CD4-positive, alpha-beta T cell treated with Interleukin-17A for 1 hour (primary cell): ENCODE measurements at regions not wholly inside any gene's neighbourhood (a gene's known extent, or its start where the extent isn't known, plus 50 kb on each side); places are given as distances from the start of the nearest gene placed in this dataset.
"Not testable (repeated sequence)": the region's sequence is repeated elsewhere in the genome, so short reads cannot be mapped to it uniquely, and the experiment has no call there.

Experiments
- DNase-seq: peaks from one replicate; pipeline ENCODE4 v3.0.0-alpha.2; 2020

DNA sequence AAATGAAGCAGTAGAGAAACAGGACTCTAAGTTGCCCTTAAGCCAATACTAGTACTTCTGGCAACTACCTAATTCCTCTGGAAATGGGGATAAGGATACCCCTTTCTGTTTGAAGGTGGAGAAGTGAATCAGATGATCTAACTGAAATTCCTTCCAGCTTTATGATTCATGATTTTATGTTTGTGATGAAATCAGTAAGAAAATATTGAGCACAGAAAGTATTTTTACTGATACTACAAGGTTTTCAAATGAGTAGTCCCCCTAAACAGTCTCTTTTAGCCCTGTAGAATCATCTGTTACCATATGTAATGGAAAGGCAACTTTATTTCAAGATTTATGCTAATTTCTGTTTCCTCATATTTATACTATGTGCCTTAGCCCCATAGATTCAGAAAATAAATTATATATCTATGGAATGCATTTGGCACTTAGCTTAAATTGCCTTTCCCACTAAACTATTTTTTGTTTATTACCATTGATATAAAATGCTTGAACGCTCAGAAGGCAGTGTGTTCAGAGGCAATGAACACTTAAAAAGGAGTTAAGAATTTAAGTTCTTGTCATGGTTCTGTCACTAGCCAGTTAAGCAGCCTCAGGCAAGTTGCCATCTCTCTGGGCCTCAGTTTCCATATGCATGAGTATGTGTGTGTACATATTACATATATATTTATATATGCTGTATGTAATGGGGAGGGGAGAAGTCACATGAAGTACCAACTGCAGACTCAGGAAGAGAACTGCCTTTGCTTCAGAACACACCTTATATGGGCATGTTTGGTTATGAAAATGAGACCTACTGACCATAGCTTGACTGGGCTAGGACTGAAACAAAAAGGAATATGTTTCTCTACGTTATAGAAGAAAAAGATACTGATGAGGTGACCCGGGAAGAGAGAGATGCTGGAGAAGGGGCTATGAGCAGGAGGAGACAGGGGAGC, 97.7 kb downstream of the CDC42EP3 start:
- DNase-seq: no peak

DNA sequence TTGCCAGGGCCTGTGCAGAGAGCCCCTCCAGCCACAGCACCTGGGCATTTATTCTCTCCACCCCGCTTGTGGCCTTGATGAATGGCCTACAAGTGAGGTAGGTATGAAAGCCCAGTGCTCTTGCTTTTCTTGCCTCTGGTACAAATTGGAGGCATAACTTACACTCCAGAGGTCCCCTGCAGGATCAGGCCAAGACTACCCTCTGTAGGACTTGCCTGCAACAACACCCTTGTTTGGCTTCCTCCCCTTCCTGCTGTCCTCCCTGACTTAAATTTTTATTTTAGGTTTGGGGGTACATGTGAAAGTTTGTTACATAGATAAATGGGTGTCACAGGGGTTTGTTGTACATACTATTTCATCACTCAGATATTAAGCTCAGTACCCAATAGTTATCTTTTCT, 95.7 kb downstream of the CDC42EP3 start:
- no peak for DNase-seq

DNA sequence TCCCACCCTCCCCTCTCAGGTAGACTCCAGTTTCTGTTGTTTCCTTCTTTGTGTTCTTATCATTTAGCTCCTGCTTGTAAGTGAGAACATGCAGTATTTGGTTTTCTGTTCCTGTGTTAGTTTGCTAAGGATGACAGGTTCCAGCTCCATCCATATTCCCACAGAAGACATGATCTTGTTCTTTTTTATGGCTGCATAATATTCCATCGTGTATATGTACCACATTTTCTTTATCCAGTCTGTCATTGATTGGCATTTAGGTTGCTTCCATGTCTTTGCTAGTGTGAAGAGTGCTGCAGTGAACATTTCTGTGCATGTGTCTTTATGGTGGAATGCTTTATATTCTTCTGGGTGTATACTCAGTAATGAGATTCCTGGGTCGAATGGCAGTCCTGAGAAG, 95.2 kb downstream of the CDC42EP3 start:
- DNase-seq: not testable (repeated sequence)

DNA sequence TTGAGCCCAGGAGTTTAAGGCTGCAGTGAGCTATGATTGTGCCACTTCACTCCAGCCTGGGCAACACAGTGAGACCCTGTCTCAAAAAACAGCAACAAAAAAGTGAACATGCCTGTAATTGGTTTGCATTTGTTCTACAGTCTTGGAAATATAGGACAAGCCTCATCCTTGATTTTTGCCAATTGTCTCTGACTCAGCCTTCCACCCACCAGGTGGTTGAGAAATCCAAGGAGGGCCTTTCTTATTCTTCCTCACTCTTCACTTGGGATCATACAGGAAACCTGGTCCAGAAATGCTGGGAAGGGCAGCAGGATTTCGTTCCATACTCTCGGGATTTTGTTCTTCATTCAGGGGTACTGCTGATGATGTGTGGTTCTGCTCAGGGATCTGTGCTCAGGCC, 94.6 kb downstream of the CDC42EP3 start:
- no peak for DNase-seq

DNA sequence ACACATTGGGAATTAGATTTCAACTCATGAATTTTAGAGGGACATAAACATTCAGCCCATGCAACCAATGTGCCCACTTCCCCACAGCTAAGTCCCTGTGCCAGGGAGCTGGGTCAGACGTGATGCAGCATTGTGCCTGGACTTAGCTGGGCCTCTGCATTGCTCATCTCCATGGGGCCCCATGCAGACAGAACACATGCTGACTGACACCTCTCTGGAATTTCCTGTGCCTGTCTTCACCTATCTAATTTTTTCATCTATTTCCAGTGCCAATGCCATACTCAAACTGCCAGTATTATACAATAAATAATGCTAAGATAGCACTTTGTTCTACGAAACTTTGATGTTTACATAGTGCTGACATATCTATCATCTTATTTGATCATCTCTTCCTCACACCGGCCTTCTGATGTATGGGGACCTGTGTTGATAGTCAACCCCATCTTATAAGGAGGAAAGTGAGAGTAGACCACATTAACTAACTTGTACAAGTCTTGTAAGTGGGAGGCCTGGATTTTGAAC, 92.2 kb downstream of the CDC42EP3 start:
- DNase-seq: no peak

DNA sequence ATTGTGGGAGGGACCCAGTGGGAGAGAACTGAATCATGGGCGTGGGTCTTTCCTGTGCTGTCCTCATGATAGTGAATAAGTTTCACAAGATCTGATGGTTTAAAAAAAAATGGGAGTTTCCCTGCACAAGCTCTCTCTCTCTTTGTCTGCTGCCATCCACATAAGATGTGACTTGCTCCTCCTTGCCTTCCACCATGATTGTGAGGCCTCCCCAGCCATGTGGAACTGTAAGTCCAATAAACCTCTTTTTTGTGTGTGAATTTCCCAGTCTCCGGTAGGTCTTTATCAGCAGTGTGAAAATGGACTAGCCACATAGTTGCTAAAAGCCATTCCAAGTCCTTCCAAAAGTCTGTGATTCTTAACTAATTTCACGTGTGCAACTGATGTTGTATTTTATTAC, 91.5 kb downstream of the CDC42EP3 start:
- DNase-seq: not testable (repeated sequence)

DNA sequence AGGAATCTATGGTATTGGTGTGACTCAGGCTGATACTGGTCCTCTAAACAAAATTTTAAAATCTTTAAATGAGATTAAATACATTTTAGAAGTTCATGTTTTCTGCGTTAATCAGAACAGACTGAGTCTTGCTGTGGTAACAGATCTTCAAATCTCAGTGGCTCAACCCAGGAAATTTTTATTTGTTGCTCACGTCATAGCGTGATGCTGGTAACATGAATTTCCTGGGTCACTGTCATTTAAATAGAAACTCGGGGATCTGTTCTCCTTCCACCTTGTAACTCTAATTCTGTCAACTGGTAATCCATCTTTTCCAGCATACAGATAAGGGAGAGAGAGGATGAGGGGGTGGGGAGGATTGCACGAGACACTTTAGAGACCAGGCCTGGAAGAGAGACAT, 90.0 kb downstream of the CDC42EP3 start:
- DNase-seq: no peak

DNA sequence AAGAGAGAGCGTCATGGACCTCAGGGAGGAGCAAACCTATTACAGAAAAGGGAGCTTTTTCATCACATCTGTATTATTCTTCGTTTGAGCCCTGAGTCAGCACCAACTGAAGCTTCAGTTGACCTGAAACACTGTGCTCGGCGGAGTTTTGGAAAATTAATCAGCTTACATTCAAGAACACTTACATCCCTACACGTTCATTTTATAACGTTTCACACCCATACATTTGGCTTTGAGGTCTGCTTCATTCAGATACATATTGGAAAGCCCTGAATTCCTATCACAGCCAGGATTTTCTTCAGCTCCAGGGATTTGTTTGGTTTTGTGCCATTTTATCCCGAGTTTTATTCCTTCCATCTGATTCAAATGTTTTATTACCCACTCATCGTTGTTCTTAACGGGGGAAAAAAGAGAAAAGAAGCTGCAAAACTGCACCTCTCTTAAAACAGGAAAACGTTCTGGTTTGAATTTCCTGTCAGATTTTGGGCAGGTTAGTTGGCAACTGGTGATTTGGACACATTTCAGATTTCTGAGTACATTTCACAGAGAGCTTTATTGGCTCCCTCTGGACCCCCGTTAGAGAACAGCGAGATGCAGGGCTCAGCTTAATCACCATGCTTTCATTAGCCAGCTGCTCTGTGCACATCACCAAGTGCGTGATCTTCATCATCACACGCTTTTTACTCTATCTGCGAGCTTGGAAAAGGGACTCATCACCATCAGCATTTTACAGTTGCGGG, 88.8 kb downstream of the CDC42EP3 start:
- peak; percentile 38 for DNase-seq

DNA sequence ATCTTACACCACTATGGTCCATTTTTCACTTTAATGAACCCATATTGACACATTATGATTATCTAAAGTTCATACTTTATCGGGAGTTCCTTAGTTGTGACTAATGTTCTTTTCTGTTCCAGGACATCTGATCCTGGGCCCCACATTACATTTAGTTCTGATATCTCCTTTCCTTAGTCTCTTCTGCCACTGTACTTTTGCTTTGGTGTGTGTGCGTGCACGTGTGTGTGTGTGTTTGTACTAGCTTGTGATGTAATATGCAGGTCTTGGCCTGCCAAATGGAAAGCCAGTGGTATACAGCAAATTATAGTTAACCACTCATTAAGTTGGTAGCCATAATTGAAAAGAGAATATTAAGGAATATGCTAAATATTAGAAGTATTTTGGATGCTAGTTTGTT, 88.0 kb downstream of the CDC42EP3 start:
- DNase-seq: no peak

DNA sequence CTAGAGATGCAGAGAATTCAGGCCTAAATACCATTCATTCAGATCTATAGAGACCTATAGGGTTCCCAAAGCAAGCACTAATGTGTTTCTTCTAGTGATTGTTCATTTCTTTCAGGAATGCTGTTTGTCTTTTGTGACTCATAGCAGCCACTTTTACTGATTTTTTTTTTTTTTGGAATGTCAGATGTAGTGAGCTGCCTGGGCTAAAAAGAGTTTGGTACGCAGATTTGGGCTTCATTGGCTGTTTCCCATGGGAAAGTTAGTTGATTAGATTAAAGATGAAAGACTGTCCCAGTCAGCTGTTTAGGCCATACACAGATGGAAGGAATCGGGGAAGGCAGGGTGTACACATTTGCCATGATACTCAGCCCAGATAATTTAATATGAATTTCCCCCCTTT, 87.6 kb downstream of the CDC42EP3 start:
- no peak for DNase-seq

DNA sequence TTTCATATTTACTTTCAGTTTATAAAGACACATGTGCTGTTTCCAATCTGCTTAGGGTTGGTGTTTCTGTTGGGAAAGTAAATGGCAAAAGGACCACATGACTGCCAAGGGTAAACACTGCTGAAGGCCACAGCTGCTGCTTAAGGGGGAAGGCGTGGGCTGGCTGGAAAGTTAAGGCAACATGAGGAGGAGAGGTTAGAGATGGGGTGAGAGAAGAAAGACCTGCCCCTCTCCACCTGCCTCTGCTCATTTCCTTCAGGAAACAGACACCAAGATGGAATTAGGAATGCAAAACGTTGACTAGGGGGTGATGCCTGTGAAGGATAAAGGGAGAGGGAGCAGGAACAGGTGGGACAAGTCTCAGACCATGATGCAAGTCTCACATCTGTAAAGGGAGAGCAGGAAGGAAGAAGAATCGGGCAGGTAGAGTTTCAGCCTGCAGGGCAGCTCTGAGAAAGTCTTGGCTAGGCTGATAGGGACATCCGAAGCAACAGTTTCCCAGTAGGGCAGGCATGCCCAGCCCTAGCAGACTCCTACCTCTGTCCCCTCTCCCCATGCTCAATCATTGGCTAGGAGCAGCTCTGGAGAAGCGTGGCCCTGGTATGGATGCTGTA, 86.0 kb downstream of the CDC42EP3 start:
- DNase-seq: peak; percentile 30

DNA sequence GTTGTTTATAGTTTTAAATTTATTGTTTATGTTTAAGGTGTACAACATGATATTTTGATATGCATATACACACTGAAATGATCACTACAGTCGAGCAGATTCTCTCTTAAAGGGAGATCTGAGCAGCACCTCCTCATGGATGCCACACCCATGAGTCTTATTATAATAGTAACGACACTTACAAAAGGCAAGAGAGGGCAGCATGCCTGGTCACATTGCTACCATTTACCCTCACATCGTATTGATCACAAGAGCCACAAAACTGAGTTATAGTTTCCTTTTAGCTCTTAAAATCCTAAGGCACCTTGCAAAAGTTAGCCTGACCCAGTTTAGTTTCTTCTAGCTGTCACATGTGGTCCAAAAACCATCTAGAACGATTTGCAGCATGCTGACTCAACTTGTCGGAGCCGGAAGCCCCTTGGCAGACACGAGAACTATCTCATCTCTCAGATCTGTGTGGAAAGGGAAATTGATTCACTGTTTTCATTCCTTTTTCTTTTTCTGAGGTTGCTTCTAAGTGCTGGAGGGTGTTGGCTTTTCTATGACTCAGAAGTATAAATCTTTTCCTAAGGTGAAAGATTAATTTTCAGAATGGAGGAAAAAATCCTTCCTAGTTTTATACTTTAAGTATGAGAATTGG, 85.3 kb downstream of the CDC42EP3 start:
- peak; percentile 86 for DNase-seq

DNA sequence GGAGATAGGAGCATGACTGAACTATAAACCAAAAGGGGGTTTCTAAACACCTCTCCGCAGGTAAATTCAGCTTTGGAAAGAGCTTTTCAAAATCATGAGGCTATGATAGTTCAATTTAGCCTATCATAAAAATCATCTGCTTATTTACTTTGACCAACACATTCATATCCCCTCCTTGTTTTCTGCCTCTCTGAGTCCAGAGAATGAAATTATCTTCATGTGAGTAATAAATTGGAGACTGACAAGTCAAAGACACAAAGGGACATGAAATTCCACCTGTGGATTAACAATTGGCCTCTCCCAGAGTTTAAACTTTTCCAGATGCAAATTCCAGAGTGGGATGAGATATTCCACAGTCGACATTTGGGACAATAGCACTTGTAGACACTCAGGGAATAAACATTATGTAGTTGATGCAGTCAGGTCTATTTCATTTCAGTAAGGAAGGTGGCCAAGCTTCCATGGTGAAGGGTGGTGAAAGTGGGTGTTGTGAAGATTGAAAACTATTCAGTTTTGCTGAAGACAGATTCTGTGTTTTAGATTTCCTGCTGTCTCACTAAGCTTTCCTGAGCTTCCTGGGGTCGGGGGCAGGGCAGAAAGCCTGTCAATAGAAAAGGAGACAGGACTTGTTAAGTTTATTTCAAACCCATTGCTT, 84.7 kb downstream of the CDC42EP3 start:
- DNase-seq: no peak

DNA sequence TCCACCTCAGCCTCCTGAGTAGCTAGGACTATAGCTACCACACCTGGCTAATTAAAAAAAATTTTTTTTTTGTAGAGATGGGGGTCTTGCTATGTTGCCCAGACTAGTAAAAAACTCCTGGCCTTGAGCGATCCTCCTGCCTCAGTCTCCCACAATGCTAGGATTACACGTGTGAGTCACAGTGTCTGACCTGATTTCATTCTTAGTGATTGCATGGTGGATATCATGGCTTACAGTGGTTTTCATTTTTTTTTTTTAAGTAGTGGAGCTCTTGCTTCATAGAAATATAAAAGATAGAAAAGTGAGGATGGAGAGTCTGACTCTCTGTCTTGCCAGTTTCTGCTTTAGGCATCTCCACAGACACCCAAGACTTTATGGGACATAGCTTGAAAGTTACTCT, 83.6 kb downstream of the CDC42EP3 start:
- no peak for DNase-seq

DNA sequence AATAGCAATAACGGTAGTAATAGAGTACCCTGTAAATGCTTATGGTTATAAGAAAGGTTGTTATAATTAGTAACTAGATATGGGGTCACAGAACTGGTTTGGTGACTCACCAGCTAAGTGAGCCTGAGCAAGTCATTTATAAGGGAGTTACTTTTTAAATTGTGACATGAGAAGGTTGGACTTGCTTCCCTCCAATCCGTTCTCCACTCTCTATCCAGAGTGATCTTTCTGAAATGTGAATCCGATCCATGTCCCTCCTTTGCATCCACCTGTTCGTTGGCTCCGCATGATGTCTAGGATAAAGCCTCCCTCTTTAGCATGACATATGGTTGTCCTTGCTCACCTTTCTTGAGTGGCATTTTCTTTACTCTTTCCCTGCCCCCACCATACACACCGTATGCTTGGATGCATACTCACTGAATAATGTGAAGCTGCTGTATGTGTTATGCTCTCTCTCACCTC, 83.1 kb downstream of the CDC42EP3 start:
- no peak for DNase-seq

DNA sequence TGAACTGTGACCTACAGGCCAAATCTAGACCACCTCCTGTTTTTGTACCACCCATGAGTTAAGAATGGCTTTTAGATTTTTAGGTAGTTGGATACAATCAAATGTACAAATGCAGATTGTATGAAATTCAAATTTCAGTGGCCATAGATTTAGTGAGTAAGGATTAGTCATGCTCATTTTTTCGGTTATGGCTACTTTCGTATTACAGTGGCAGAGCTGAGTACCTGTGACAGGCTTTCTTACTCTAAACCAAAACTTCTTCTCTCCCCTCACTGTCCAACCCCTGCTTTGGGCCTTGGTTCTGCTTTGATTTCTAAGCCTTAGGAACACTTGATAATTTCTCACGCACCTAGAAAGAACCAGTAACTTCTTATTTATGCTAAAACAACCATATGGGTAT, 82.1 kb downstream of the CDC42EP3 start:
- no peak for DNase-seq

DNA sequence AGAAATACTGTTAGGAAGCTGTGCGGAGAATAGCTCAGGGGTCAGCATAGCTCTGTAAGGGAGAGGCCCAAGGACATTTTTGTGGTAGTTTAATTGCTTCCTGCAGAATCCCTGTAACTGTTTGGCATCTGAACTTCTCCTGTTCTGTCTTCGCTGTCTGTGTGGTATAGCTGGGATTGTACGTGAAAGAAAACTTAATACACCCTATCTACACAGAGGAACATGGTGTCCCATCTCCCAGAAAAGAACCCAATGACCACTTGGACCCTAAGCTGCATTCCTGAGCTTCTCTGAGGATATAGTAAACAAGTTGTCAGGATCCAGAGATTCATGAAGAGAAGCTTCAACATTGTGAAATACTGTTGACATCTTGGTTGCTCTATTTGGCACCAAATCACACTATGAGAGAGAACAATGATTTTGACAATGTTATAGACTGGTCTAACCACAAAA, 81.3 kb downstream of the CDC42EP3 start:
- DNase-seq: no peak
